G401.6 (cell line): ENCODE measurements at regions not wholly inside any gene's neighbourhood (a gene's known extent, or its start where the extent isn't known, plus 50 kb on each side); places are given as distances from the start of the nearest gene placed in this dataset.

Experiments used
- FAIRE-seq: peaks from 2 replicates; lab custom pipeline; 2012; peaks lifted over from hg19 to GRCh38; lab: Jason Lieb, UNC

DNA sequence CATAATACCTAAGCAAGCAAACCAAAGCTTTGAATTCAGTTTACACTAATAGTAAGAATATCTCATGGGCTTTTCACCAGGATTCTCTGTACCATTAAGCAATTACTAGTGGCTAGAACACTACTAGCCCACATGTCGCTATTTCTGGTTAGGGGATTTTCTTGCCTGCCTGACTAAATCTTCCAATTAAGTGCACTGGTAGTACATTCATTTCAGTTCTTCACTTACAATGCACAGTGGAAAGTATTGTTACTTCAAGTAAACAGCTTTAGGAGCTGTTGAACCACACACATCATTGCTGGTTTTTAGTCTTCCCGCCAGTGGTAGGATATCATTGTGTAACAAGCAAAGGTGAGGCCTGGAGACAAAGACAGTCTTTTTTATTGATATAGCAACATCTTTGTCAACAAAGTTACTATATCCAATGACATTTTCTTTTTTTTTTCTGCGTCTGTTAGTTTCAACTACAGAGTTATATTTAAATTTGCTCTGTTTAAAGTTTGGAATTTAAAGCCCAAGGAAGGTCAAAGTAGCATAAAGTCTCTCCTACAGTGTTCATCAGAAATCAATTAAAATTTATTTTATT, 826.8 kb upstream of the NR2F2 start:
- no peak for FAIRE-seq

- FAIRE-seq: no peak
Measured at GRCh38 chr15:95511671-95512070, 818.8 kb upstream of the NR2F2 start.

DNA sequence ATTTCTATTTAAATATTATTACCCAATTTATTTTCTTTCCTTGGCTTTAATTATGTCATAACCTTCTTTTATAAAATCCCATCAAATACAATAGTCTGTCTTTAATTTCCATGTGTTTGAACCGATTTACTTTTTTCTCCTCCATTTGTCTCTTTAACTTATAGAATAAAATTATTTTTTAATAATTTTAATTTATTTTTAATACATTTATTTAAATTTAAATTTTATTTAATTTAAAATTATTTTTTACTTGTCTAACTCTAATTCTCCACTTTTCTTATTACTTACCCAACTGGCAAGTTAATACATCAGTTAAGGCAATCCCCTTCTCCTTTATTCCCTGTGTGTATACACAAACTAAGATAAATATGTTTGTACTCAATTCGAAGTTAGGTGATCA, 817.6 kb upstream of the NR2F2 start:
- FAIRE-seq: peak; percentile 57

- FAIRE-seq: no peak
Measured at GRCh38 chr15:95519887-95520286, 810.6 kb upstream of the NR2F2 start.

DNA sequence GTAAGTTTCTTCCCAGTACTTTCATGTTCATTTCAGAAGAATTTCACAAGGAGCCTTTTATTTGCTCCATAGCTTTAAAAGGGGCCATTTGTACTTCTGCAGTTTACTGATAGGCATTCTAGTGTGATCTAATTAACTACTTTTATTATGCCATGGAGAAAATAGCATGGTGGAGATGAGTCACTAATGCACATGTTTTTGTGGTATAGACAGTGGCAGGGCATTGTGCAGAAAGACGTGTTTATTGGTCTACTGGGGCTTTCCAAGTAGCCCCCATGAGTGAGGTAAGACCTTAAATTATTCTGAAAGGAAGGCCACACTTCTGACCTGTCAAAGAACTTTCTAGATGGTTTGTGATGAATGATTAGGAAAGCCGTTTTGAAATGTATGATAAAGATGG, 810.0 kb upstream of the NR2F2 start:
- FAIRE-seq: no peak

- FAIRE-seq: no peak
Measured at GRCh38 chr15:95520922-95521321, 809.6 kb upstream of the NR2F2 start.

DNA sequence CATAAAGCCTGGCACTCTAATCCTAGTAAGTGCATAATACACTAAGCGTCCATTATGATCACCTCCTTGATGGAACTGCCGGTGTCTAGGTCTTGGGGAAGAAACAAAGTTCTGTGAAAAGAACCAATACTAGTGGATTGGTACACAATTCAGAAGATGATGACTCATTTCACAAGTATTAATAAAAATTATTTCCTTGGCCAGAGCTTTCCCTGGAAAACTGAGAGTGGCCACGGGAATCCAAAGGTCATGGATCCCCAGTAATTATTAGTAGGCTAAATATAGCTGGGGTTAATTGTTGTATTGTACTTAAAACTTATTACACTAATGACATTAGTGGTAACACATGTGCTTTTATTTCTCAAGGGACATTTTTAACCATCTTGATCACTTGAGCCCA, 808.0 kb upstream of the NR2F2 start:
- FAIRE-seq: no peak

DNA sequence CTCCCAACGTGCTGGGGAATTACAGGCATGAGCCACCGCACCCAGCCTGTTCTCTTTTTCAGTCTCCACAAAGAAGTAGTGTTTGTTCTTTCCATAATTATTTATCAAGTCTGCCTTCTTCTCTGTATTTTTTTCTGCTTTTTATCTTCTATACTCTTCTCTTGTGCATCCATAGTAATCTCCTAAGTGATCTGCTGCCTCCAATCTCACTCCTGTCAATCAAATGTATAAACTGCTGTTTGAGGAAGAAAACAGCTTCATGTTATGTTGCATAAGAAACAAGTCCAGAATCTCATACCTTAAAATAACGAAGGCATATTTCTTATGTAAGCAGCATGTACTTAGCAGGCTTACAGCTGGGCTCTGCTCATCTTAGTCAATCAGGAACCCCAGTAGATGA, 801.6 kb upstream of the NR2F2 start:
- no peak for FAIRE-seq

DNA sequence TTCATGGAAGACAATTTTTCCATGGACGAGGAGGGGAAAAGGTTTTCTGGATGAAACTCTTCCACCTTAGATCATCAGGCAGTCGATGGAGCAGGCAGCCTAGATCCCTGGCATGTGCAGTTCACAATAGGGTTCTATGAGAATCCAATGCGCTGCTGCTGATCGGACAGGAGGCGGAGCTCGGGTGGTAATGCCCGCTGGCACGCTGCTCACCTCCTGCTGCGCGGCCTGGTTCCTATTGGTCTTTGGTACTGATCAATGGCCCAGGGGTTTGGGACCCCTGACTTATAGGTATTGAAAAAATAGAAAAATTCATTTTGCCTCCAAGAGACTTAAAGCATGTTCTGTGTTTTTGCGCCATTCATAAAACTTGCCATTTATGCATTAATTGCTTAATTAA, 793.9 kb upstream of the NR2F2 start:
- FAIRE-seq: no peak

DNA sequence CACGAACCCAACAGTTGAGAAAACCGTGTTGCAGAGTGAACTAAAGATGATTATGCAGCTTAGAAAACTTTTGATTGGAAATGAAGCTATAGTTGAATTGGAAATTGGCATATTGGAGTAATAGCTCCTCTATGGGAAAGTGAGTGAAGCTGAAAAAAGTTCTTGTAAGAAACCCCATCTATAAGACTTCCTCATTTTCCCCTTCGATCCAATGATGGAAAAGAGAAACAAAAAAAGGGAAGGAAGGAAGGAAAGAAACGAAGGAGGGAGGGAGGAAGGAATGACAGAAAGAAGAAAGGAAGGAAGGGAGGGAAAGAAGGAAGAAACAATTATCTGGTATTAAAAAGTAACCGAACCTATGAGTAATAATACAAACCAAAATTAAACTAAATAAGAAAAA, 791.8 kb upstream of the NR2F2 start:
- FAIRE-seq: no peak

DNA sequence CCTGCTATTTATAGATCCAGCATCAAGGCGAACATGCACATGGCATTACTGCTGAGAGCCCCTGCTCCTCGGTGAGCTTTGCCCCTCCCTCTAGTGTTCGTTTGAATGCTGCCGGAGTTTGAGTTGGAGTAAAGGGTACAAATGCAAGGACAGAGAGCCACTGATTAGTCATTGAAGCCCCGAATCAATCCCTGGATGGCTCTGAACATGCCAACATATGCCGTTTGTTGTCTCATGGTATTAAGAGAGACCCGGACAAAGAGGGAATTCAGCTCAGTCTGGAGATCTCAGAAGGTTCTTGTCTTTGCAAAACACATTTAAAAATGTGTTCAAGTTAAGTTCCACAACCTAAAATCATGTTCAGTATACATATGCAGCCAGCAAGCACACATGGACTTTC, 789.2 kb upstream of the NR2F2 start:
- FAIRE-seq: no peak

DNA sequence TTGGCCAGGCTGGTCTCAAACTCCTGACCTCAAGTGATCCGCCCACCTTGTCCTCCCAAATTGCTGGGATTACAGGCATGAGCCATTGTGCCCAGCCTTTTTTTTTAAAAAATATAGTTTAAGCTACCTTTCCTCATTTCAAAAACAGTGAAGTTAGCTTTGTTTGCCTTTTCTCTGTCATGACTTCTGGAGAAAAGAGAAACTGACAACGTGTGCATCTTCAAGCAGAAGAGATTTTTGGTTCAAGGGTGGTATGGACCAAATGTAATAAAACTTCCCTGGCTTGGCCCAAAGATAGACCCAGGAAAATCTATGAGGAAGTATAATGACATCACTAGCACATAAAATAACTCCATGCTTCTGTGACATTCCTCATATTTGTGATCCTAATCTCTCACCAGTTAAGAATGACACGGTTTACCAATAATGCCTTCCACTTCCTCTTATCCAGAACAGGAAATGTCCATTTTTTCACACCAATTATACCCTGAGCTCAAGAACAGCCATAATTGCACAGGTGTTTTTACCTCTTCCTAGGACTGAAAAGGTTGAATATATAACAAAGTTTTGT, 781.2 kb upstream of the NR2F2 start:
- no peak for FAIRE-seq

DNA sequence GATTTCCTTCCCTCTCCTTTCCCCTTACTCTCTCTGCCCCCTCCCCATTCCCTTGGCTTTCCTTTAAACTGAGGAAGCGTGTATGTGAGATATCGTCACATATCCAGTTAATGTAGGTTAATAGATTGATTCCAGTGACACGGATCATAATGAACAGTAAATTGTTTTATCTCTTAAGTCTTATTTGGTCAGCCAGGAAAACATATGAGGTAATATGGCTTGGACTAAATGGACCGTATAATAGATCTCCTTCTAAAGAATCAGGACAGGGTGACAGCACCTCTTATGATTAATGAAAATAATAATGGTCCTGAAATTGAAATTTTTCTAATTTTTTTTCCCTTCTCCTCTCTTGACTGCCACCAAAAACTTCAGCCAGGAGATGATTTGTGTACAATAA, 779.8 kb upstream of the NR2F2 start:
- no peak for FAIRE-seq

DNA sequence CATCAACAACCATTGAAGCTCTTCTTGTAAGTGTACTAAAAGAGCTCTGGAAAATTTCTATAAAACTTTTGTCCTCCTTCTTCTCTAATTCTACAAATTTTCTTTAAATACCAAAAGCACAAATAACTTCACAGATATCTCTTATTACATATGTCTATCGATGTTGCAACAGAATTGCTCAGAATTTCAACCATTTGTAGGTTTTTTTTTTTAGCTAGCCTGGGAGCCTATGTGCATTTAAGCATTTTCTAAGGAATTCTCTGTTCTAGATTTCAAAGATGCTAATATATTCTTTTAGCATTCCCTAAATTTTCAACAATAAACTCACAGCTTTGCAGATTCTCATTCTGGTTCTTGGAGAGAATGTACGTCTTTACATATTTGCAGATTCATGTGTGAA, 774.3 kb upstream of the NR2F2 start:
- FAIRE-seq: no peak

- FAIRE-seq: no peak
Measured at GRCh38 chr15:95556866-95557225, 773.7 kb upstream of the NR2F2 start.

DNA sequence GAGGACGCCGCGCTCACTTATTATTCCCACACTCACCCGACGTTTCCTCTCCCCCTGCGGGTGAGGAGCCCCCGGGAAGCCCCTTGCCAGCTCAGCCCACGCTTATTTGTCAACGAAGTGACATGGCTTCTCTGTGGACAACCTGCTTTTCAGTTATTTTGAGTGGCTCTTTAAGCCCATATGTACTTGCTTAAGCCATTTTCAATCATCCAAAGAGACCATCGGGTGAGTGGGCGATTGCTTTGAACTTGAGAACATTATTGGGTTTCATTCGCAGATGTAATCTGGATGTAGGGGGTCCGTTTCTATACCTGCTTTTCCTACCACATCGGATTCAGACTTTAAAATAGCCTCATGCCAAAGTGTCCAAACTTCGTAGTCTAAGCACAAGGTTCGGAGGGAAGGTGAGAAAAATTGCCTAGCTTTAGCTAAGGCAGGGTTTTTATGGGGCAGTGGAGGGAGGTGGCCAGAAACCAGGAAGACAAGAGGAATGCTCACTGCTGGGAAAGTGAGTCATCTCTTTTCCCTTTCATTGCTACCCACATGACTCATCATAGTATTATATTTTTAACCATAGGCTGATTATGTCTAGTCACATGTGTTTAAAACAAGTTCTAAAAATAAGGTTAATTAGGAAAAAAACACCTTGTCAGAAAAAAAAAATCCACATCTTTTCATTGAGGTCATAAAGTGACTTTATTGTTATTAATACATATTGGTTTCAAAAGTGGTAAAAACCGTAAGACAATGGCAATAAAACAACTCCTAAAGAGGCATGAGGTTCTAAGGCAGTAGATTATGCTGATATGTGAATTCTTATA, 773.1 kb upstream of the NR2F2 start:
- no peak for FAIRE-seq

DNA sequence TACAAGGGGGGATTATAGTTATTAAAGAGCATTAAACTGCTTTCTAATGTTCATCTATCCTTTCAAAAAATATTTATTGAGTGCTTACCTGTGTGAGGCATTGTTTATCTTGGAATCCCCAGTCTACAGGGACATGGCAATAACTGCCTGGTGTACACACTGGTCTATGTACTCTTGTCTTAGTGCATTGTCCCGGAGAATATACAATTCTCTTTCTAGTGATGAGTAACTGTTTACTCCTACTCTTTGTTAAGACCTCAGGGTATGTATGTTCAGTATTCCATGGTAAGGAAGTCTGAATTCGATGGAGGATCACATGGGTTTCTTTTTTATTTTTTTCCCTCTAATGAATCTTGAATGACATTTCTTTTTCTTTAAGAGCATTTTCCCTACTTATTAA, 772.4 kb upstream of the NR2F2 start:
- no peak for FAIRE-seq

- FAIRE-seq: no peak
Measured at GRCh38 chr15:95558916-95559315, 771.6 kb upstream of the NR2F2 start.

GRCh38 chr15:95559875-95560394, 770.6 kb upstream of the NR2F2 start:
- no peak for FAIRE-seq

GRCh38 chr15:95561463-95561862, 769.0 kb upstream of the NR2F2 start:
- no peak for FAIRE-seq

DNA sequence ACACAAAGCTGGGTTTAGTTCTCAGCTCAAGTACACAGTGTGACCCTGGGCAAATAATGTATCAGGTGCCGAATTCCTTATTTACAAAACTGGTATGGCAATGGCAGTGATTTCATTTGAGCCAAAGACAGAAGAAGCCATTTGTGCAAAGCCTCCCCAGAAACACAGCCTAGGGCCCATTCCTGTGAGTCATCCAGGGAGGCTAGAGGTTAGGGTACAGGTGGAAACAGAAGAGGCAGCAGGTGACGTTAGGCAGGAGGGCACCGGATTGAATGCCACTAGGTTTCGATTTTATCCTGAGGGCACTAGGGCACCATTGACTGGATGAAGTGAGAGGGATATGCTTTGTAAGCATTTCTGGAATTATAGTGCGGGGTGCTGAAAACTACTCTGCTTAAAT, 766.9 kb upstream of the NR2F2 start:
- FAIRE-seq: no peak

DNA sequence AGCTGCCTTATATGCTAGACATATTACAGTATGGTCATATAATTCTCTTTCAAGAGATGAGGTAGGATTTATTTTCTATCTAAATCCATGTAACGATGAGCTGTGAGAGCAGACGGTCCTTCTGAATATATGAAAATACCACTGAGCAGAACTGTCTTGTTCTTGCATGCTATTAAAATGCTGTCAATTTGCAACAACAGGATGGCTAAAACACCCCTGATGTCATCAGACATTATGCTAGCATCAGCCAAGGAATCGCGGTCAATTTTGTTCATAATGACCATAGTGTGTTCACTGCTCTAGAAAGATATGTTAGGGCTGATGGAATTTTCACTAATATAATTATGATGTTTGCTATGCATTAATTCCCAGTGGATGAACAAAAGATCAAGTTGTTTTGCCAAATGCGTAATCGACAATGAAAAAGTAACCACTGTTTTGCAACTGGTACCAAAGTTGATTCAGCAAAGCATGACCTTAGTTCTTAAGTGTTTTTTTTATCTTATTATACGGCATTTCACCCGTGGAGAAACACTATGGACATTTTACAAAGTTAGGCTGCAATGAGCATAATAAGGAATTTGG, 765.4 kb upstream of the NR2F2 start:
- FAIRE-seq: no peak

- FAIRE-seq: no peak
Measured at GRCh38 chr15:95565690-95566089, 764.8 kb upstream of the NR2F2 start.
